Esophagus (tissue), 2 donors: ENCODE measurements at regions not wholly inside any gene's neighbourhood (a gene's known extent, or its start where the extent isn't known, plus 50 kb on each side); places are given as distances from the start of the nearest gene placed in this dataset.
"Not testable (repeated sequence)": the region's sequence is repeated elsewhere in the genome, so short reads cannot be mapped to it uniquely, and the experiment has no call there.

Experiments used
- H3K27ac ChIP-seq, 2 donors: one replicate each; pipeline ENCODE4 v1.5.1; 2013; ENCODE audit warnings: low read depth in 2 of 2, mild to moderate bottlenecking in 2 of 2, inconsistent platforms in 1 of 2, low read length in 1 of 2, moderate library complexity in 1 of 2
- H3K27me3 ChIP-seq, 2 donors: one replicate each; pipeline ENCODE4 v1.6.1; 2013; ENCODE audit warnings: low read length in 2 of 2, control low read depth in 1 of 2, mild to moderate bottlenecking in 1 of 2; ENCODE audit not compliant: insufficient read depth in 2 of 2, control insufficient read depth in 1 of 2
- H3K36me3 ChIP-seq, 2 donors: one replicate each; pipeline ENCODE4 v1.6.1; 2013; ENCODE audit warnings: low read length in 1 of 2; ENCODE audit not compliant: control insufficient read depth in 2 of 2, insufficient read depth in 2 of 2
- H3K4me1 ChIP-seq, 2 donors: one replicate each; pipeline ENCODE4 v1.6.1; 2013; ENCODE audit warnings: low read length in 1 of 2; ENCODE audit not compliant: control insufficient read depth in 2 of 2, insufficient read depth in 2 of 2
- H3K4me3 ChIP-seq, 2 donors: one replicate each; pipeline ENCODE4 v1.5.1; 2013; ENCODE audit warnings: low read length in 2 of 2, mild to moderate bottlenecking in 2 of 2, low read depth in 1 of 2, moderate library complexity in 1 of 2
- H3K9me3 ChIP-seq, 2 donors: one replicate each; pipeline ENCODE4 v1.6.1; 2013; ENCODE audit warnings: mild to moderate bottlenecking in 2 of 2, low read depth in 1 of 2, low read length in 1 of 2, moderate library complexity in 1 of 2; ENCODE audit not compliant: control insufficient read depth in 2 of 2, insufficient read depth in 1 of 2
- WGBS, 2 donors: extraction: QIAGEN DNeasy Blood & Tissue Kit; methylation state at CpG; one replicate each; pipeline ENCODE4 v1.1.7; 2013; 5-methylcytosine and 5-hydroxymethylcytosine counted together
- donor health status: healthy with polysubstance abuse.
- donor health status: Bipolar disorder and iron deficiency.

- H3K4me1 ChIP-seq, result no peaks in the 10 kb centered on the region
- WGBS, 2 donors, result 89 to 92% methylated on average over 3 of the region's 3 CpGs
- no peak overlapping the region for H3K27ac ChIP-seq
- no peak overlapping the region for H3K4me3 ChIP-seq
- no peaks in the 10 kb centered on the region for H3K9me3 ChIP-seq
- no peaks in the 10 kb centered on the region for H3K36me3 ChIP-seq
- H3K27me3 ChIP-seq, result no peaks in the 10 kb centered on the region
Observed at GRCh38 chrY:12500096-12500495, 200.9 kb upstream of the USP9Y start.

DNA sequence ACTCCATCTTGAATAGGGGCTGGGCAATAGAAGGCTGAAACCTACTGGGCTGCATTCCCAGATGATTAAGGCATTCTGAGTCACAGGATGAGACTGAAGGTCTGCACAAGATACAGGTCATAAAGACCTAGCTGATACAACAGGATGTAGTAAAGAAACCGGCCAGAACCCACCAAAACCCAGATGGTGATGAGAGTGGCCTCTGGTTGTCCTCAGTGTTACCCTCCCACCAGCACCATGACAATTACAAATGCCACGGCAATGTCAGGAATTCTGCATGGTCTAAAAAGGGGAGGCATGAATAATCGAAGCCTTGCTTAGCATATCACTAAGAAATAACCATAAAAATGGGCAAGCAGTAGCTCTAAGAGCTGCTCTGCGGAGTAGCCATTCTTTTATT, 197.0 kb upstream of the USP9Y start:
- H3K27ac ChIP-seq, H3K9me3 ChIP-seq, H3K36me3 ChIP-seq, H3K4me1 ChIP-seq, H3K27me3 ChIP-seq, H3K4me3 ChIP-seq: not testable (repeated sequence)
- WGBS, 2 donors, result 76 to 100% methylated on average over 1 to 4 of the region's 4 CpGs

GRCh38 chrY:12517338-12517737, 183.7 kb upstream of the USP9Y start:
- Histone ChIP-seq H3K27ac (no peak overlapping the region), H3K4me3 (no peak overlapping the region), H3K4me1 (no peaks in the 10 kb centered on the region), H3K36me3 (no peaks in the 10 kb centered on the region), H3K9me3 (no peaks in the 10 kb centered on the region), H3K27me3 (no peaks in the 10 kb centered on the region)
- 32 to 50% methylated on average over 1 of the region's 1 CpG for WGBS, 2 donors

DNA sequence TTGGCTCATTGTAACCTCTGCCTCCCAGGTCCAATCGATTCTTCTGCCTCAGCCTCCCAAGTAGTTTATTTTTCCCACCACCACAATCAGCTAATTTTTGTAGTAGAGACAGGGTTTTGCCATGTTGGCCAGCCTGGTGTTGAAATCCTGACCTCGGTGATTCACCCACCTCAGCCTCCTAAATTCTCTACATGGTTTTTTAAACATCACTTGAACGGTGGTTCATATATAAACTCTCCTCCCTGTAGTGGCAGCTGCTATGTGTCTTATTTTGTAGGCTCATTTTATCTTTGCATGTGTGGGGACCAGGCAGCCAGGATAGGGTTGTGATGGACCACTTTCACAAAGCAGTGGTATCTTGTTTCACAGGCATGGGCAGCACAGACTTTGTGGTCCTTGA, 175.8 kb upstream of the USP9Y start:
- WGBS, 2 donors, result 44 to 47% methylated on average over 2 to 3 of the region's 3 CpGs
- H3K27ac ChIP-seq, result no peak overlapping the region

DNA sequence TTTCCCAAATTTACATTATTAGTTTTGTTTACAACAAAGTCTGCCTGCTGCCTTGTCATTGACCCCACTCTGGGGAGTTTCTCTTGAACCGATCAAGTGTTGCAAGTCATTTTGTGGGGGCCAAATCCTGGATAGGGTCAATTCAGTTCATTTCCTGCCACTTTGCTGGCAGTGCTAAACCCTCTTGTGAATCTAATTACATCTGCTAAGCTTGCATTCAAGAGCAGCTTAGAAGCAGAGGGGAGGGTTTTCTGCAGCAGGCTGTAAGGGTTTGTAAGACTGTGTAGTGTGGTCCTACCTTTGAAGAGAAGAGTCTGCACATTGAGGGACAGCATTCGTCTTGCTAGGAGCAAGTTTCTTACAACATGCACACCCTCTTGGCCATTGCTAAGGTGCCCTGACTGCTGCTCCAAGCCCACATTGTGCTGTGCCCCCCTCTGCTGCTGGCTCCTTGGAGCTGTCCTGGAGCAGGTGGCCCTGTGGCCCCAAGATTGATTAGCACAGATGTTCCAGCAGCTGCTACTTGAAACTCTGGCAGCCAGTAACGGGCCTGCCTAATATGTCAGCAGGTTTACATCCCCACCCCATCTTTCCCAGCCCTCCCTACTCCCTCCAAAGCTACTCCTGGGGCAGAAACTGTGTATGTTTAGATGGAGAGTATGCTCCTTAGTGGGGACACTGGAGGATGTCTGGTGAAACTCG, 174.5 kb upstream of the USP9Y start:
- no peaks in the 10 kb centered on the region for H3K27me3 ChIP-seq
- no peaks in the 10 kb centered on the region for H3K4me1 ChIP-seq
- no peak overlapping the region for H3K27ac ChIP-seq
- WGBS, 2 donors, result 0 to 19% methylated on average over 1 to 4 of the region's 4 CpGs
- H3K4me3 ChIP-seq, result no peak overlapping the region
- no peaks in the 10 kb centered on the region for H3K36me3 ChIP-seq
- H3K9me3 ChIP-seq, result no peaks in the 10 kb centered on the region

More for the DNA sequence above, 175.8 kb upstream of the USP9Y start:
- H3K9me3 ChIP-seq, result no peaks in the 10 kb centered on the region
- no peaks in the 10 kb centered on the region for H3K4me1 ChIP-seq
- no peaks in the 10 kb centered on the region for H3K36me3 ChIP-seq
- no peaks in the 10 kb centered on the region for H3K27me3 ChIP-seq
- no peak overlapping the region for H3K4me3 ChIP-seq

DNA sequence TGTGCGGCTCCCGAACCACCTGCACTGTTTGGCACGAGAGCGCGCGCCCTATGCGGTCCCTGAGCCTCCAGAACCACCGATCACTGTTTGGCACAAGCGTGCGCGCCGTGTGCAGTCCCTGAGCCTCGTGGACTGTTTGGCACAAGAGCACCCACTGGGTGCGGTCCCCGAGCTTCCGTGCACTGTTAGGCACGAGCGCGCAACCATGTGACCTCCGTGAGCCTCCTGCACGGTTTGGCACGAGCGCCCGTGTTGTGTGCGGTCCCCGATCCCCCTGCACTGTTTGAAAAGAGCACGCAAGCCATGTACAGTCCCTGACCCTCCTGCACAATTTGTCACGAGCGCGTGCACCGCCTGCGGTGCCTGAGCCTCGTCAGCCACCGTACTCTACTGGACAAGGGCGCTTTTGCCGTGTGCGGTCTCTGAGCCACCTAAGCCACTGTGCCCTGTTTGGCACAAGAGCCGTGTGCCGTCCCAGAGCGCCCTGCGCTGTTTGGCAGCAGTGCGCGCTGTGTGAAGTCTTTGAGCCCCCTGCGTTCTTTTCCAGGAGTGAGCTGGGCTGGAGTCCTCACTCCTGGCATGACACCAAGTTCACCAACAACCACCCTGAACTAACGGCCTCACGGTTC, 163.7 kb upstream of the USP9Y start:
- Histone ChIP-seq H3K4me3 (no peak overlapping the region), H3K27me3 (no peaks in the 10 kb centered on the region), H3K36me3 (no peaks in the 10 kb centered on the region), H3K27ac (no peak overlapping the region), H3K4me1 (peaks cover 0 to 6% of the 10 kb centered on the region in 2 donors), H3K9me3 (no peaks in the 10 kb centered on the region)
- 5 to 7% methylated on average over 6 to 46 of the region's 46 CpGs for WGBS, 2 donors

DNA sequence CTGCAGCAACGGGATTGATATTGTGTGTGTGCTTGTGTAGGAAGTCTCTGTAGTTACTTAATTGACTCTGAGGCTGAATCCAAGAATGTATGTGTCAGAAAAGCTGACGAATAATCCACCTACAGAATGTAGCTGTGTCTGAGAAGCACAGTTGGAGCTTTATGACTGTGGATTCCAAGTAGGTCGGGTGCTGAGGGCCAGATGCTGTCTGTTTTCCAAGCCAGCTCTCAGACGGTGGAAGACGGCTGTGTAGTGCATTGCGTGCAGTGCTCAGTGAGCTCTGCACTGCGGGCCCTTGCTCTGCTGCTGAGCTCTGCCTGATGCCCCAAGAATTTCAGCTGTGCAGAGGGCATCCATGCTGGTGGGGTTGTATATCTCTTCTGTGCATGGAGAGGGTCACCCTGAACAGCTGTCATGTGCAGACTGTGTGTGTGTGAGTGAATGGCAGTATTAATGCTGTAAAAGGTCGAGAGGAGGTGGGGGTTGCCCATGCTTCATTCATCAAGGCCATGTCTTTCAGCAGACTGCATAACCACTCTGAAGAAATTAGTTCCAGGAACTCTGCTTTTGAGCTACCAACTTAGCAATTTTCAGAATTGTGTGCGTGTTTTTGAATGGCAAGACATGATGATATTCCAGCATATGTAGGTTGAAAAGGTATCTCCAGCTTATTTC, 154.1 kb upstream of the USP9Y start:
- no peak overlapping the region for H3K27ac ChIP-seq

DNA sequence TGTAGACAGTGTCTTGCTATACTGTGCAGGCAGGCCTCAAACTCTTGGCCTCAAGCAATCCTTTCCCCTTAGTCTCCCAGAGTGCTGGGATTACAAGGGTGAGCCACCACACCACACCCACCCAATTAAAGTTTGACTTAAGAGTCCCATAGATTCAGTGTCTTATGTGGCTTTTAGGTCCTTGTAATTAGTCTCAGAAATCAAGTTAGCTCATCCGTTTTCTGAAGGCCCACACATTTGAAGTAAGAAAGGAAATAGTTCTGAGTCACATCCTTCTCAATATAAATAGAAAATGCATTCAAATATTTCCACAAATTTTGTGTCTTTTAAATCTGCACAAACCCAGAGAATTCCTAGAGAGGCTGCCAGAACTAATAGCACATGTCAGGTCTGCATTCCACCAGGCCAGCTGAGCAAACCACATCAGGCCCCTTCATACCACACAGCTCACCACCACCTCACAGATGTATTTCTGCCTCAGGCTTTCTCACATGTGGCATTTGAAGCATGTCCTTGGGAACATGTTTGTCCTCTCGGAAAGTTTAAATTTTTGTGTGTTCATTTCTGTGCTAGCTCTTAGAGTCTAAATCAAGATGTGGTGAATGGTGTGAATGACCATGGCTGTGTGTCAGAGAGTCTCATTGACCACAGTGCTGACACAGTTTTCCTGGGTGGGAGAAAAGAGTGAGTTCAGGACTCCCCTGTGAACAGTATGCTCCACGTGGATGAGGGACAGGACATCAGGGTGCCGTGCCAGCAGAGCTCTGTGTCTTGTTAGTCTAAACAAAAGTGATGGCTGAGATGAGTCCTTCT, 148.4 kb upstream of the USP9Y start:
- no peak overlapping the region for H3K27ac ChIP-seq
- H3K4me3 ChIP-seq, result no peak overlapping the region
- H3K36me3 ChIP-seq, result no peaks in the 10 kb centered on the region
- whole genome bisulfite sequencing, 2 donors, result 30 to 54% methylated on average over 2 to 4 of the region's 4 CpGs
- no peaks in the 10 kb centered on the region for H3K4me1 ChIP-seq
- no peaks in the 10 kb centered on the region for H3K27me3 ChIP-seq
- H3K9me3 ChIP-seq, result no peaks in the 10 kb centered on the region

More for the DNA sequence above, 154.1 kb upstream of the USP9Y start:
- H3K4me3 ChIP-seq, result no peak overlapping the region
- no peaks in the 10 kb centered on the region for H3K27me3 ChIP-seq
- no peaks in the 10 kb centered on the region for H3K9me3 ChIP-seq
- 63 to 65% methylated on average over 2 to 9 of the region's 9 CpGs for WGBS, 2 donors
- H3K4me1 ChIP-seq, result no peaks in the 10 kb centered on the region
- no peaks in the 10 kb centered on the region for H3K36me3 ChIP-seq

DNA sequence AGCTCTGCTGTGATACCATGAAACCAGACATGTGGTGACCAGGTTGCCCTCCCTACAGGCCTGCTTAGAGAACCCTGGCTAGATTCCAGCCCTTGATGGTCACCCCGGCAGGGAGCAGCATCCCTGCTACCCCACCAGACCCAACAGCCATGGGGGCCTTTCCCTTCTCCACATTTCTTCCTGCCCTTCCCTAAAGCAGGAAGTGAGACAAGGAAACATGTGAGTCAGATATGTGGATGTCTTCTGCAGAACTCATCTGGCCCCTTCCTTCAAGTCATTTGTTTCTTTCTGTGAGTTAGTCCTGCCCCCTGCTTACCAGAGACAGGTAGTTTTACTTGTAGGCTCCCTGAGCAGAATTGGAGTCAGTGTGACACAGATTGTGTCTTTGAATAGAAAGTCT, 147.1 kb upstream of the USP9Y start:
- WGBS, 2 donors, result 70% methylated on average over 1 of the region's 1 CpG; no CpG with 5 or more reads in 1 of the 2 donors
- Histone ChIP-seq H3K27me3 (no peaks in the 10 kb centered on the region), H3K36me3 (no peaks in the 10 kb centered on the region), H3K27ac (no peak overlapping the region), H3K4me3 (no peak overlapping the region), H3K9me3 (no peaks in the 10 kb centered on the region), H3K4me1 (no peaks in the 10 kb centered on the region)
